ENCODE measurements at regions not wholly inside any gene's neighbourhood (a gene's known extent, or its start where the extent isn't known, plus 50 kb on each side); places are given as distances from the start of the nearest gene placed in this dataset.
A peak's percentile ranks its signal among the peaks of the same experiment; 100 is the strongest.
"Not testable (repeated sequence)": the region's sequence is repeated elsewhere in the genome, so short reads cannot be mapped to it uniquely, and the experiment has no call there.

GRCh38 chr1:193411215-193411614 is 224.8 kb upstream of the B3GALT2 start:
- Mint-ChIP-seq H3K27ac (peak overlapping the region; percentile 89), H3K4me1 (ENCODE audit: low read depth) (peaks cover 52% of the 10 kb centered on the region), H3K9me3 (ENCODE audit: low read depth) (peaks cover 4% of the 10 kb centered on the region), H3K4me3 (no peak overlapping the region), H3K27me3 (no peaks in the 10 kb centered on the region), H3K36me3 (peaks cover 7% of the 10 kb centered on the region)

- Mint-ChIP-seq H3K4me1 (ENCODE audit: low read depth) (peaks cover 41% of the 10 kb centered on the region), H3K27me3 (no peaks in the 10 kb centered on the region), H3K27ac (no peak overlapping the region), H3K36me3 (peaks cover 2% of the 10 kb centered on the region), H3K9me3 (ENCODE audit: low read depth) (no peaks in the 10 kb centered on the region), H3K4me3 (no peak overlapping the region)
These were observed 222.4 kb upstream of the B3GALT2 start for GRCh38 chr1:193408782-193409293.

GRCh38 chr1:193406901-193407300 is 220.5 kb upstream of the B3GALT2 start:
- Mint-ChIP-seq H3K27ac (peak overlapping the region; percentile 5), H3K9me3 (ENCODE audit: low read depth) (no peaks in the 10 kb centered on the region), H3K36me3 (no peaks in the 10 kb centered on the region), H3K4me3 (no peak overlapping the region), H3K27me3 (no peaks in the 10 kb centered on the region), H3K4me1 (ENCODE audit: low read depth) (peaks cover 30% of the 10 kb centered on the region)

DNA sequence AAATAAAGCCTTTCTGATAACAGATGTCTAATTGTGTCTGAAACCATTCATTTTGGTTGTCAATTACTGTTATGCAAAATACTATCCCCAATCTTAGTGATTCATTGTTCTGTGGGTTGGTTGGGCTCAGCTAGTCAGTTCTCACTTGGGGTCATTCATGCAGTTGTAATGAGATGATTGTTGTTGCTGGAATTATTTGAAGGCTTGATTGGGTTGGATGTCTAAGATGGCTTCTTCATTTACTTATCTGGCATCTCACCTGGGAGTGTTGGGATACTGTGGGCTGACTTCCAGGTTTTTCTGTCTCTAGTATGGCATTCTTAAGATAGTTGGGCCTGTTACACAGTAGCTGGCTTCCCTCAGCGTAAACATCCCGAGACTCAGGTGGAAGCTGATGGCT is 217.8 kb upstream of the B3GALT2 start:
- Mint-ChIP-seq H3K4me3 (no peak overlapping the region), H3K4me1 (ENCODE audit: low read depth) (peaks cover 18% of the 10 kb centered on the region), H3K27me3 (no peaks in the 10 kb centered on the region), H3K36me3 (no peaks in the 10 kb centered on the region), H3K9me3 (ENCODE audit: low read depth) (no peaks in the 10 kb centered on the region), H3K27ac (no peak overlapping the region)

- H3K9me3 Mint-ChIP-seq (ENCODE audit: low read depth) = no peaks in the 10 kb centered on the region
- no peak overlapping the region for H3K27ac Mint-ChIP-seq
- no peak overlapping the region for H3K4me3 Mint-ChIP-seq
- H3K4me1 Mint-ChIP-seq (ENCODE audit: low read depth) = peaks cover 15% of the 10 kb centered on the region
- no peaks in the 10 kb centered on the region for H3K36me3 Mint-ChIP-seq
- no peaks in the 10 kb centered on the region for H3K27me3 Mint-ChIP-seq
These were observed 216.6 kb upstream of the B3GALT2 start for GRCh38 chr1:193402977-193403376.

DNA sequence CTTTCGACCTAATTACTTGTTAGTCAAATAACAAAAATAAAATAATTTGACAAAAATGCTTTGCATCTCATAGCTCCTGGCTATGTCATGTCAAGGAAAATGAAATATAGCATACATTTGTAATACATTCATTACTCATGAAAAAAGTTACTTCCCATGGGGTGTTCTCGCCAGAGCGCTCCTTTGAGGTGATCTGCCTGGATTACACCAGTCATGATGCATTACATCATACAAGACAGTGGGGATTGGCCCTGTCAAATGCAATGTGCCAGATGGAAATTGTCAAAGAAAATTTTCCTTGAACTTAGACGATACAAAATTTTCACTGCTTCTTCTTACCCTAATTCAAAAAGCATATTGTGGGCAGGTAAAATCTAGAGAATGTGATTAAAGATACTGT is 215.6 kb upstream of the B3GALT2 start:
- Mint-ChIP-seq H3K27ac (no peak overlapping the region), H3K4me3 (no peak overlapping the region), H3K36me3 (no peaks in the 10 kb centered on the region), H3K9me3 (ENCODE audit: low read depth) (no peaks in the 10 kb centered on the region), H3K4me1 (ENCODE audit: low read depth) (peaks cover 10% of the 10 kb centered on the region), H3K27me3 (no peaks in the 10 kb centered on the region)

DNA sequence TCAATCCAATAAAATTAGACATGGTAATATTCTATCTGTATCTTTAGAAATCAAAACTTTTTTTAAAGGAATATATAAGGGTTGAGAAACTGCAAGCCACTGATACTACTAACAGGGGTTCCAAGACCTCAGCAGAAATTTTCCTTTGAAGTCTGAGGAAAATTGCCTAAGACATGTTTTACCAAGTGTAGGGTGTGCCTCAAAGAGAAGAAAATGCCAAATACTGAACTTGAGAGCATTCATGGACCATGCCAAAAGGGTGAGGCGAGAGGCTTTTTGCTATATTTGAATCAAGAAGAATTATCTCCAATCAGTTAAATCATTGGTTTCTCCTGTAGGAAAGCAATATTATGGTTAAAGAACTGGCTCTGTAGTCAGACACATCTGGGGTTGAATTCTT is 207.9 kb upstream of the B3GALT2 start:
- Mint-ChIP-seq H3K9me3 (ENCODE audit: low read depth) (no peaks in the 10 kb centered on the region), H3K4me3 (no peak overlapping the region), H3K27ac (no peak overlapping the region), H3K4me1 (ENCODE audit: low read depth) (no peaks in the 10 kb centered on the region), H3K27me3 (no peaks in the 10 kb centered on the region), H3K36me3 (peaks cover 5% of the 10 kb centered on the region)

- H3K9me3 Mint-ChIP-seq (ENCODE audit: low read depth) = no peaks in the 10 kb centered on the region
- no peaks in the 10 kb centered on the region for H3K4me1 Mint-ChIP-seq (ENCODE audit: low read depth)
- H3K36me3 Mint-ChIP-seq = peaks cover 5% of the 10 kb centered on the region
- no peak overlapping the region for H3K4me3 Mint-ChIP-seq
- H3K27ac Mint-ChIP-seq = no peak overlapping the region
- no peaks in the 10 kb centered on the region for H3K27me3 Mint-ChIP-seq
These were observed 206.3 kb upstream of the B3GALT2 start for GRCh38 chr1:193392686-193393085.

- Mint-ChIP-seq H3K27ac (no peak overlapping the region), H3K36me3 (no peaks in the 10 kb centered on the region), H3K9me3 (ENCODE audit: low read depth) (no peaks in the 10 kb centered on the region), H3K27me3 (no peaks in the 10 kb centered on the region), H3K4me1 (ENCODE audit: low read depth) (no peaks in the 10 kb centered on the region), H3K4me3 (no peak overlapping the region)
These were observed 202.3 kb upstream of the B3GALT2 start for GRCh38 chr1:193388683-193389082.

GRCh38 chr1:193388165-193388564 is 201.8 kb upstream of the B3GALT2 start:
- Mint-ChIP-seq H3K27ac (no peak overlapping the region), H3K9me3 (ENCODE audit: low read depth) (no peaks in the 10 kb centered on the region), H3K27me3 (no peaks in the 10 kb centered on the region), H3K4me1 (ENCODE audit: low read depth) (no peaks in the 10 kb centered on the region), H3K4me3 (no peak overlapping the region), H3K36me3 (no peaks in the 10 kb centered on the region)

DNA sequence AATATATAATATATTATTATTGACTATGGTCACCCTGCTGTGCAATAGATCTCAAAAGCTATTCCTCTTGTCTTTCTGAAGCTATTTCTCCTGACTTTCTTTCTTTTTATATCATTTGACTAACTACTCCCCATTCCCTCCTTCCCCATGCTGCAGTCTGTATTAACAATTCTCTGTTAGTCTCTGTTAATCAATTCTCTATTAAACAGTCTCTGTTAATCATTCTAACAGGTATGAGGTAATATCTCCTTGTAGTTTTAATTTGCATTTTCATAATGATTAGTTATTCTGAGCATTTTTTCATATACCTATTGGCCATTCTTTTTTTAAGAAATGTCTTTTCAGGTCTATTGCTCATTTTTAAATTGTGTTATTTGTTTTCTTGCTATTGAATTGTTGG is 201.0 kb upstream of the B3GALT2 start:
- Mint-ChIP-seq H3K9me3 (ENCODE audit: low read depth) (no peaks in the 10 kb centered on the region), H3K27ac (no peak overlapping the region), H3K4me3 (no peak overlapping the region), H3K36me3 (no peaks in the 10 kb centered on the region), H3K27me3 (no peaks in the 10 kb centered on the region), H3K4me1 (ENCODE audit: low read depth) (no peaks in the 10 kb centered on the region)

- not testable (repeated sequence) for H3K36me3 Mint-ChIP-seq; H3K27me3 Mint-ChIP-seq; H3K4me3 Mint-ChIP-seq; H3K27ac Mint-ChIP-seq; H3K4me1 Mint-ChIP-seq (ENCODE audit: low read depth); H3K9me3 Mint-ChIP-seq (ENCODE audit: low read depth)
These were observed 192.0 kb upstream of the B3GALT2 start for GRCh38 chr1:193378451-193378850.

DNA sequence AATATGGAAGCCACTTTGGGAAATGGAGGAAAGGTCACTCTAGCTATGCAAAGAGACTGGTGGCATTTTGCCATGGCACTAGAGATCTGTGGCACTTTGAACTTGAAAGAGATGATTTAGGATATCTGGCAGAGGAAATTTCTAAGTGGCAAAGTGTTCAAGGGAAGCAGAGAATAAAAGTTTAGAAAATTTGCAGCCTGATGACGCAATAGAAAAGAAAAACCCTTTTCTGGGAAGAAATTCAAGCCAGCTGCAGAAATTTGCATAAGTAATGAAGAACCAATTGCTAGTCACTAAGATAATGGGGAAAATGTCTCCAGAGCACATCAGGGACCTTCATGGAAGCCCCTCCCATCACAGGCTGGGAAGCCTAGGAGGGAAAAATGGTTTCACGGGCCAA is 191.1 kb upstream of the B3GALT2 start:
- no peak overlapping the region for H3K27ac Mint-ChIP-seq
- no peaks in the 10 kb centered on the region for H3K27me3 Mint-ChIP-seq
- no peaks in the 10 kb centered on the region for H3K4me1 Mint-ChIP-seq (ENCODE audit: low read depth)
- H3K9me3 Mint-ChIP-seq (ENCODE audit: low read depth) = peaks cover 3% of the 10 kb centered on the region
- no peak overlapping the region for H3K4me3 Mint-ChIP-seq
- no peaks in the 10 kb centered on the region for H3K36me3 Mint-ChIP-seq

GRCh38 chr1:193372553-193372952 is 186.1 kb upstream of the B3GALT2 start:
- H3K27me3 Mint-ChIP-seq = no peaks in the 10 kb centered on the region
- H3K36me3 Mint-ChIP-seq = no peaks in the 10 kb centered on the region
- no peak overlapping the region for H3K4me3 Mint-ChIP-seq
- H3K27ac Mint-ChIP-seq = no peak overlapping the region
- peaks cover 4% of the 10 kb centered on the region for H3K4me1 Mint-ChIP-seq (ENCODE audit: low read depth)
- no peaks in the 10 kb centered on the region for H3K9me3 Mint-ChIP-seq (ENCODE audit: low read depth)

- peaks cover 4% of the 10 kb centered on the region for H3K4me1 Mint-ChIP-seq (ENCODE audit: low read depth)
These were observed 181.9 kb upstream of the B3GALT2 start for GRCh38 chr1:193368302-193368701.

DNA sequence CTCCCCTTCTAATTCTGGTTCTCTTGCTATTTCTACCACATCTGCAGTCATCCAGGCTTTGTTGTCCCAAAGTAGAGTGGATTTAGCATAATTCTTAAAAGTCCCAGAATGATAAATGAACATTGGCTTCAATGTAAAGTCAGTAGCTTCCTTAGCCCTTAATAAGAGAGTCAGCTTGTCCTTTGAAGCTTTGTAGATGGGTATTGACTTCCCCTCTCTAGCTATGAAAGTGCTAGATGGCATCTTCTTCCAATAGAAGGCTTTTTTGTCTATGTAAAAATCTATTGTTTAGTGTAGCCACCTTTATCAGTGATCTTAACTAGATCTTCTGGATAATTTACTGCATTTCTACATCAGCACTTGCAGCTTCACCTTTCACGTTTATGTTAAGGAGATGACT is 181.4 kb upstream of the B3GALT2 start:
- H3K9me3 Mint-ChIP-seq (ENCODE audit: low read depth) = no peaks in the 10 kb centered on the region
- H3K4me1 Mint-ChIP-seq (ENCODE audit: low read depth) = peaks cover 4% of the 10 kb centered on the region
- H3K27me3 Mint-ChIP-seq = no peaks in the 10 kb centered on the region
- peak overlapping the region; percentile 68 for H3K4me3 Mint-ChIP-seq
- H3K36me3 Mint-ChIP-seq = no peaks in the 10 kb centered on the region
- no peak overlapping the region for H3K27ac Mint-ChIP-seq

More at GRCh38 chr1:193368302-193368701, 181.9 kb upstream of the B3GALT2 start:
- Mint-ChIP-seq H3K36me3 (no peaks in the 10 kb centered on the region), H3K27ac (peak overlapping the region; percentile 35), H3K4me3 (peak overlapping the region; percentile 68), H3K9me3 (ENCODE audit: low read depth) (no peaks in the 10 kb centered on the region), H3K27me3 (no peaks in the 10 kb centered on the region)

All from activated naive CD8-positive, alpha-beta T cell (primary cell).